Mesendoderm (in vitro differentiated cells): ENCODE measurements at regions not wholly inside any gene's neighbourhood (a gene's known extent, or its start where the extent isn't known, plus 50 kb on each side); places are given as distances from the start of the nearest gene placed in this dataset.

Experiments used
- DNase-seq: peaks from one replicate; pipeline ENCODE4 v3.0.0; 2013
- H2AK5ac ChIP-seq: 2 replicates; pipeline ENCODE4 v1.6.1; 2013; ENCODE audit warnings: low read length, inconsistent platforms
- H2BK120ac ChIP-seq: 2 replicates; pipeline ENCODE4 v1.6.1; 2013; ENCODE audit warnings: low read depth, mild to moderate bottlenecking, low read length, moderate library complexity, mixed read lengths
- H2BK15ac ChIP-seq: replicated peaks from 2 replicates; pipeline ENCODE4 v1.6.1; 2013; ENCODE audit warnings: low read depth, mild to moderate bottlenecking, moderate library complexity
- H2BK5ac ChIP-seq: 2 replicates; pipeline ENCODE4 v1.6.1; 2013; ENCODE audit warnings: low read length, inconsistent platforms
- H3K18ac ChIP-seq: 2 replicates; pipeline ENCODE4 v1.6.1; 2013; ENCODE audit warnings: mild to moderate bottlenecking, low read length, mixed read lengths
- H3K23ac ChIP-seq: one replicate; pipeline ENCODE4 v1.6.1; 2013; ENCODE audit warnings: low read length
- H3K27ac ChIP-seq: 2 replicates; pipeline ENCODE4 v1.5.1; 2013; ENCODE audit warnings: low read depth, mild to moderate bottlenecking, inconsistent platforms, low read length, moderate library complexity
- H3K27me3 ChIP-seq: 2 replicates; pipeline ENCODE4 v1.6.1; 2013; ENCODE audit warnings: low read length, control low read depth, mild to moderate bottlenecking, inconsistent platforms; ENCODE audit not compliant: insufficient read depth, poor library complexity
- H3K36me3 ChIP-seq: 2 replicates; pipeline ENCODE4 v1.6.1; 2013; ENCODE audit warnings: low read length, inconsistent platforms; ENCODE audit not compliant: control insufficient read depth, insufficient read depth
- H3K4ac ChIP-seq: one replicate; pipeline ENCODE4 v1.6.1; 2013; ENCODE audit warnings: low read depth, mild to moderate bottlenecking, low read length, moderate library complexity
- H3K4me1 ChIP-seq: 2 replicates; pipeline ENCODE4 v1.6.1; 2013; ENCODE audit warnings: low read depth, low read length, inconsistent platforms; ENCODE audit not compliant: control insufficient read depth
- H3K4me2 ChIP-seq: 2 replicates; pipeline ENCODE4 v1.6.1; 2013; ENCODE audit warnings: low read length
- H3K4me3 ChIP-seq: 2 replicates; pipeline ENCODE4 v1.5.1; 2013; ENCODE audit warnings: mild to moderate bottlenecking, low read length
- H3K56ac ChIP-seq: one replicate; pipeline ENCODE4 v1.6.1; 2013; ENCODE audit warnings: low read length
- H3K79me1 ChIP-seq: 2 replicates; pipeline ENCODE4 v1.6.1; 2013; ENCODE audit warnings: low read length, inconsistent platforms
- H3K79me2 ChIP-seq: 2 replicates; pipeline ENCODE4 v1.6.1; 2013; ENCODE audit warnings: mild to moderate bottlenecking, low read length; ENCODE audit not compliant: control insufficient read depth, insufficient read depth
- H3K9ac ChIP-seq: 2 replicates; pipeline ENCODE4 v1.6.1; 2013; ENCODE audit warnings: low read length, inconsistent platforms
- H4K5ac ChIP-seq: one replicate; pipeline ENCODE4 v1.6.1; 2013; ENCODE audit warnings: low read length
- H4K8ac ChIP-seq: one replicate; pipeline ENCODE4 v1.6.1; 2013; ENCODE audit warnings: low read depth, mild to moderate bottlenecking, control low read depth, low read length, moderate library complexity
- WGBS: extraction: QIAGEN DNeasy Blood & Tissue Kit; methylation state at CpG from one replicate; pipeline ENCODE4 v1.1.7; 2013; ENCODE audit warnings: low lambda C conversion rate, missing lambda C conversion rate; ENCODE audit not compliant: insufficient coverage; ENCODE audit errors: extremely low coverage; 5-methylcytosine and 5-hydroxymethylcytosine counted together

DNA sequence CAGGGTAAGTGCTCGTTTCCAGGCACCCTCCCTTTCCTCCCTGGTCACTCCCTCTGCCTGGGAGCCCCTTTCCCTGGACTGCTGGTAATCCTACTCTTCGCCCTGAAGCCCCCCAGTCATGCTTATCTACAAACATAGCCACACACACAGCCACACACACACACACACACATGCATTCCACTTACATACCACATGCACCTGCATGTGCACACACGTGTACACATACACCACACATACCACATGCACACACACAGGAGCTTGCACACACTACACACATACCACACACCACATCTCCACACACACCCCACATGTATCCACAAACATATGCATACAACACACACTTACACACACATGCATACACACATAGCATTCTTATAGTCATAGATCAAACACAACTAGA lies 358.5 kb downstream of the GADD45G start:
- DNase-seq, result no peak

GRCh38 chr9:89967527-89967926 lies 362.7 kb downstream of the GADD45G start:
- H3K4ac ChIP-seq, result no peak overlapping the region
- peak; percentile 13 for DNase-seq
- H2BK5ac ChIP-seq, result no peak overlapping the region
- no peak overlapping the region for H3K27ac ChIP-seq
- H3K4me3 ChIP-seq, result no peak overlapping the region
- no peaks in the 10 kb centered on the region for H3K27me3 ChIP-seq
- no peak overlapping the region for H3K4me2 ChIP-seq
- H3K18ac ChIP-seq, result no peak overlapping the region
- no peak overlapping the region for H2AK5ac ChIP-seq
- no peak overlapping the region for H3K56ac ChIP-seq
- H4K8ac ChIP-seq, result no peak overlapping the region
- no peaks in the 10 kb centered on the region for H3K4me1 ChIP-seq
- H2BK15ac ChIP-seq, result no peak overlapping the region
- H3K36me3 ChIP-seq, result no peaks in the 10 kb centered on the region
- no CpG with 5 or more reads among the region's 2 CpGs for WGBS
- no peak overlapping the region for H3K9ac ChIP-seq
- no peaks in the 10 kb centered on the region for H3K79me2 ChIP-seq
- H2BK120ac ChIP-seq, result no peak overlapping the region
- H3K79me1 ChIP-seq, result no peaks in the 10 kb centered on the region
- H3K23ac ChIP-seq, result no peak overlapping the region
- no peak overlapping the region for H4K5ac ChIP-seq

More for the DNA sequence above, 358.5 kb downstream of the GADD45G start:
- Histone ChIP-seq H3K79me2 (no peaks in the 10 kb centered on the region), H3K56ac (no peak overlapping the region), H3K36me3 (no peaks in the 10 kb centered on the region), H2AK5ac (no peak overlapping the region), H3K4ac (no peak overlapping the region), H3K23ac (no peak overlapping the region), H3K4me1 (no peaks in the 10 kb centered on the region), H3K4me3 (no peak overlapping the region), H3K79me1 (no peaks in the 10 kb centered on the region), H2BK15ac (no peak overlapping the region), H3K27me3 (no peaks in the 10 kb centered on the region), H4K5ac (no peak overlapping the region), H3K4me2 (no peak overlapping the region), H3K18ac (no peak overlapping the region), H3K9ac (no peak overlapping the region), H2BK120ac (no peak overlapping the region), H4K8ac (no peak overlapping the region), H3K27ac (no peak overlapping the region), H2BK5ac (no peak overlapping the region)
- WGBS, result no CpG with 5 or more reads among the region's 3 CpGs

DNA sequence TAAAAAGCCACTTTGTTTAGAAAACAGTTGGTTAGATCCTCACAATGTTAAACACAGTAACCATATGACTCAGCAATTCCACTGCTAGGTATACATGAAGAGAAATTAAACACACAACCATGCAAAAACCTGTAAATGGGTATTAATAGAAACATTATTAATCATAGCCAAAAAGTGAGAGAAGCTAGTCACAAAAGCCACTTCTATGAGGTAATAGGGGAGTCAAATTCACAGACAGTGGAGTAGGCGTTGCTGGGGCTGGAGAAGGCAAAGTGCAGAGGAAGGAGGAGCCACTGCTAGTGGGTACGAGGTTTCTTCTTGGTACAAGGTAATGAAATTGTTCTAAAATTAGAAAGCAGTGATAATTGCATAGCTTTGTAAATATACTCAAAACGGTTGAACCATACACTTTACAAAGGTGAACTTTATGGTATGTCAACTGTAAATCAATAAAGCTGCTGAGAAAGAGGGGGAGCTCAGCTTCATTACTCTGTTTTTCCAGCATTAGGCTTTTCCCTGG lies 364.4 kb downstream of the GADD45G start:
- Histone ChIP-seq H2BK15ac (no peak overlapping the region), H3K56ac (no peak overlapping the region), H3K4me3 (no peak overlapping the region), H4K5ac (no peak overlapping the region), H3K18ac (no peak overlapping the region), H2BK120ac (no peak overlapping the region), H2AK5ac (no peak overlapping the region), H3K27me3 (no peaks in the 10 kb centered on the region), H3K4me1 (no peaks in the 10 kb centered on the region), H3K27ac (no peak overlapping the region), H3K23ac (no peak overlapping the region), H2BK5ac (no peak overlapping the region), H3K4me2 (no peak overlapping the region), H4K8ac (no peak overlapping the region), H3K4ac (no peak overlapping the region), H3K9ac (no peak overlapping the region), H3K36me3 (no peaks in the 10 kb centered on the region), H3K79me1 (no peaks in the 10 kb centered on the region), H3K79me2 (no peaks in the 10 kb centered on the region)
- no peak for DNase-seq
- WGBS, result no CpG with 5 or more reads among the region's 3 CpGs

GRCh38 chr9:89969881-89970639 lies 365.2 kb downstream of the GADD45G start:
- WGBS, result no CpG with 5 or more reads among the region's 11 CpGs
- Histone ChIP-seq H2BK15ac (no peak overlapping the region), H3K18ac (no peak overlapping the region), H2AK5ac (no peak overlapping the region), H3K79me2 (no peaks in the 10 kb centered on the region), H3K79me1 (no peaks in the 10 kb centered on the region), H3K4me3 (no peak overlapping the region), H4K8ac (no peak overlapping the region), H3K27ac (no peak overlapping the region), H3K23ac (no peak overlapping the region), H4K5ac (no peak overlapping the region), H2BK5ac (no peak overlapping the region), H3K4me1 (no peaks in the 10 kb centered on the region), H3K27me3 (no peaks in the 10 kb centered on the region), H3K4ac (no peak overlapping the region), H2BK120ac (no peak overlapping the region), H3K4me2 (no peak overlapping the region), H3K56ac (no peak overlapping the region), H3K9ac (no peak overlapping the region), H3K36me3 (no peaks in the 10 kb centered on the region)
- no peak for DNase-seq

- no peak for DNase-seq
- Histone ChIP-seq H3K27ac (no peak overlapping the region), H3K4me2 (no peak overlapping the region), H3K18ac (no peak overlapping the region), H4K8ac (no peak overlapping the region), H2AK5ac (no peak overlapping the region), H3K27me3 (no peaks in the 10 kb centered on the region), H3K79me1 (no peaks in the 10 kb centered on the region), H3K4me3 (no peak overlapping the region), H3K9ac (no peak overlapping the region), H3K4ac (no peak overlapping the region), H3K4me1 (no peaks in the 10 kb centered on the region), H4K5ac (no peak overlapping the region), H3K36me3 (no peaks in the 10 kb centered on the region), H3K23ac (no peak overlapping the region), H3K56ac (no peak overlapping the region), H2BK120ac (no peak overlapping the region), H3K79me2 (no peaks in the 10 kb centered on the region), H2BK15ac (no peak overlapping the region), H2BK5ac (no peak overlapping the region)
- no CpG with 5 or more reads among the region's 15 CpGs for whole genome bisulfite sequencing
These were observed 365.9 kb downstream of the GADD45G start for GRCh38 chr9:89970701-89971100.

DNA sequence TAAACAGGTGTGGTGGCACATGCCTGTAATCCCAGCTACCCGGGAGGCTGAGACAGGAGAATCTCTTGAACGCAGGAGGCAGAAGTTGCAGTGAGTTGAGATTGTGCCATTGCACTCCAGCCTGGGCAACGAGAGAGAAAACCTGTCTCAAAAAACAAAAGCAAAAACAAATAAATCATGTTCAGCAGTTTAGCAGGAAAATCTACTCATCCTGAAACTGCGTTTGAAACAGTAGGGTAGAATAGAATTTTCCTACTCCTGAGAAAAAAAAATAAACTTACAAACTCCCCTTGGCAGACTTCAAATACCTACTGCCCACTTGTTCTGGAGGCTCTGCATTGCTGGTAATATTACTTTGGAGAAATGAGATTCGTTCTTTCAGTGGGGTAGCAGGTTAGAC lies 367.7 kb downstream of the GADD45G start:
- H3K18ac ChIP-seq, result no peak overlapping the region
- no peak overlapping the region for H4K8ac ChIP-seq
- no peak overlapping the region for H2BK120ac ChIP-seq
- H4K5ac ChIP-seq, result no peak overlapping the region
- no peaks in the 10 kb centered on the region for H3K27me3 ChIP-seq
- no peaks in the 10 kb centered on the region for H3K4me1 ChIP-seq
- H2BK5ac ChIP-seq, result no peak overlapping the region
- no peaks in the 10 kb centered on the region for H3K79me2 ChIP-seq
- no peak overlapping the region for H3K27ac ChIP-seq
- no peak overlapping the region for H3K56ac ChIP-seq
- H3K9ac ChIP-seq, result no peak overlapping the region
- no peak overlapping the region for H2BK15ac ChIP-seq
- no peaks in the 10 kb centered on the region for H3K79me1 ChIP-seq
- H3K36me3 ChIP-seq, result no peaks in the 10 kb centered on the region
- no peak overlapping the region for H3K4me2 ChIP-seq
- WGBS, result no CpG with 5 or more reads among the region's 5 CpGs
- H3K4me3 ChIP-seq, result no peak overlapping the region
- no peak overlapping the region for H3K4ac ChIP-seq
- no peak for DNase-seq
- no peak overlapping the region for H2AK5ac ChIP-seq
- H3K23ac ChIP-seq, result no peak overlapping the region
